ENCODE measurements at regions not wholly inside any gene's neighbourhood (a gene's known extent, or its start where the extent isn't known, plus 50 kb on each side); places are given as distances from the start of the nearest gene placed in this dataset.

DNA sequence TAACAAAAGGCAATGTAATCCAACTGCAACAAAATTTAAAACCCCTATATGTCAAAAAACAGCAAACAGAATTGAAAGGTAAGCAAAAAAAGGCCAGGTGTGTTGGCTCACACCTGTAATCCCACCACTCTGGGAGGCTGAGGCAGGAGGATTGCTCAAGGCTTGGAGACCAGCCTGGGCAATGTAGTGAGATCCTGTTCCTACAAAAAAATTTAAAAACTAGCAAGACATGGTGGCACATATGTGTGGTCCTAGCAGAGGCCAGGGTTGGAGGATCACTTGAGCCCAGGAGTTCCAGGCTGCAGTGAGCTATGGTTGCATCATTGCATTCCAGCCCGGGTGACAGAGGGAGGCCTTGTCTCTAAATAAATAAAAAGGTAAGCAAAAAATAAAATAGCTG is 212.1 kb upstream of the KLF14 start:
- no peak for TF ChIP-seq POLR2AphosphoS5 (IDR thresholded peaks at IDR 0.05; ENCODE audit: insufficient read depth, low read depth, low read length)
- TF ChIP-seq, protein P1, sequence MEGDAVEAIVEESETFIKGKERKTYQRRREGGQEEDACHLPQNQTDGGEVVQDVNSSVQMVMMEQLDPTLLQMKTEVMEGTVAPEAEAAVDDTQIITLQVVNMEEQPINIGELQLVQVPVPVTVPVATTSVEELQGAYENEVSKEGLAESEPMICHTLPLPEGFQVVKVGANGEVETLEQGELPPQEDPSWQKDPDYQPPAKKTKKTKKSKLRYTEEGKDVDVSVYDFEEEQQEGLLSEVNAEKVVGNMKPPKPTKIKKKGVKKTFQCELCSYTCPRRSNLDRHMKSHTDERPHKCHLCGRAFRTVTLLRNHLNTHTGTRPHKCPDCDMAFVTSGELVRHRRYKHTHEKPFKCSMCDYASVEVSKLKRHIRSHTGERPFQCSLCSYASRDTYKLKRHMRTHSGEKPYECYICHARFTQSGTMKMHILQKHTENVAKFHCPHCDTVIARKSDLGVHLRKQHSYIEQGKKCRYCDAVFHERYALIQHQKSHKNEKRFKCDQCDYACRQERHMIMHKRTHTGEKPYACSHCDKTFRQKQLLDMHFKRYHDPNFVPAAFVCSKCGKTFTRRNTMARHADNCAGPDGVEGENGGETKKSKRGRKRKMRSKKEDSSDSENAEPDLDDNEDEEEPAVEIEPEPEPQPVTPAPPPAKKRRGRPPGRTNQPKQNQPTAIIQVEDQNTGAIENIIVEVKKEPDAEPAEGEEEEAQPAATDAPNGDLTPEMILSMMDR (IDR thresholded peaks at IDR 0.05; ENCODE audit: extremely low read depth in 1 of 2, insufficient read depth in 1 of 2, low read depth in 1 of 2, low read length in 2 of 2): no peak
- TF ChIP-seq EZH2 (IDR thresholded peaks at IDR 0.05; ENCODE audit: borderline replicate concordance, low read depth, low read length, severe bottlenecking): no peak
- TF ChIP-seq, protein P2, sequence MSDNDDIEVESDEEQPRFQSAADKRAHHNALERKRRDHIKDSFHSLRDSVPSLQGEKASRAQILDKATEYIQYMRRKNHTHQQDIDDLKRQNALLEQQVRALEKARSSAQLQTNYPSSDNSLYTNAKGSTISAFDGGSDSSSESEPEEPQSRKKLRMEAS (IDR thresholded peaks at IDR 0.05; ENCODE audit: insufficient read depth, insufficient read length): no peak
- TF ChIP-seq POLR2A (IDR thresholded peaks at IDR 0.05; ENCODE audit: low read depth, low read length): no peak
- TF ChIP-seq JUN (IDR thresholded peaks at IDR 0.05; ENCODE audit: borderline replicate concordance, insufficient read depth, insufficient read length, low read depth): no peak
- no peak for TF ChIP-seq MYC (IDR thresholded peaks at IDR 0.05; ENCODE audit: low read depth, low read length)
- no peak for TF ChIP-seq FOS (IDR thresholded peaks at IDR 0.05; ENCODE audit: borderline replicate concordance, insufficient read depth, low read length)
